ENCODE measurements at regions not wholly inside any gene's neighbourhood (a gene's known extent, or its start where the extent isn't known, plus 50 kb on each side); places are given as distances from the start of the nearest gene placed in this dataset.

GRCh38 chr12:94769047-94769420 is 118.7 kb upstream of the TMCC3 start (continued):
- TF ChIP-seq PBX3 (IDR thresholded peaks at IDR 0.05) = no peak
- no peak for TF ChIP-seq ZNF302 (CRISPR knock-in tag; IDR thresholded peaks at IDR 0.05)
- TF ChIP-seq HOXA7 (CRISPR knock-in tag; IDR thresholded peaks at IDR 0.05) = no peak
- TF ChIP-seq MYC (IDR thresholded peaks at IDR 0.05; ENCODE audit: borderline replicate concordance, low read length) = no peak
- no peak for TF ChIP-seq EHMT2 (IDR thresholded peaks at IDR 0.05; ENCODE audit: low read depth)
- TF ChIP-seq EP300 (IDR thresholded peaks at IDR 0.05) = no peak
- no peak for TF ChIP-seq FOSL2 (IDR thresholded peaks at IDR 0.05)
- TF ChIP-seq FOSL2 (CRISPR knock-in tag; IDR thresholded peaks at IDR 0.05) = no peak

GRCh38 chr12:94768398-94769046 is 118.2 kb upstream of the TMCC3 start:
- 78% methylated on average over 7 of the region's 7 CpGs for WGBS (ENCODE audit: missing lambda C conversion rate)
- POLR2A ChIA-PET = no interaction called here
- Histone ChIP-seq H3K9me3 (no peaks in the 10 kb centered on the region), H3K27ac (no peak overlapping the region), H3K4me1 (no peaks in the 10 kb centered on the region), H3K4me3 (no peak overlapping the region), H3K4me2 (no peak overlapping the region)
- ATAC-seq (no peak), FAIRE-seq (no peak), DNase-seq (ENCODE audit: low read depth in 1 of 2, low spot score in 1 of 2) (no peak)
- TF ChIP-seq POLR2A (IDR thresholded peaks at IDR 0.05; ENCODE audit: low read length) = no peak
- TF ChIP-seq ZNF302 (CRISPR knock-in tag; IDR thresholded peaks at IDR 0.05) = no peak
- no peak for TF ChIP-seq BHLHE40 (IDR thresholded peaks at IDR 0.05; ENCODE audit: low read depth, low read length)
- no peak for TF ChIP-seq MAX (IDR thresholded peaks at IDR 0.05)
- TF ChIP-seq FOXS1 (CRISPR knock-in tag; IDR thresholded peaks at IDR 0.05) = no peak
- no peak for TF ChIP-seq HOXB13 (CRISPR knock-in tag; IDR thresholded peaks at IDR 0.05; ENCODE audit: low read depth)
- TF ChIP-seq CBX8 (IDR thresholded peaks at IDR 0.05) = no peak
- no peak for TF ChIP-seq TFCP2L1 (CRISPR knock-in tag; IDR thresholded peaks at IDR 0.05)
- no peak for TF ChIP-seq PBX3 (IDR thresholded peaks at IDR 0.05)
- TF ChIP-seq, protein P1, sequence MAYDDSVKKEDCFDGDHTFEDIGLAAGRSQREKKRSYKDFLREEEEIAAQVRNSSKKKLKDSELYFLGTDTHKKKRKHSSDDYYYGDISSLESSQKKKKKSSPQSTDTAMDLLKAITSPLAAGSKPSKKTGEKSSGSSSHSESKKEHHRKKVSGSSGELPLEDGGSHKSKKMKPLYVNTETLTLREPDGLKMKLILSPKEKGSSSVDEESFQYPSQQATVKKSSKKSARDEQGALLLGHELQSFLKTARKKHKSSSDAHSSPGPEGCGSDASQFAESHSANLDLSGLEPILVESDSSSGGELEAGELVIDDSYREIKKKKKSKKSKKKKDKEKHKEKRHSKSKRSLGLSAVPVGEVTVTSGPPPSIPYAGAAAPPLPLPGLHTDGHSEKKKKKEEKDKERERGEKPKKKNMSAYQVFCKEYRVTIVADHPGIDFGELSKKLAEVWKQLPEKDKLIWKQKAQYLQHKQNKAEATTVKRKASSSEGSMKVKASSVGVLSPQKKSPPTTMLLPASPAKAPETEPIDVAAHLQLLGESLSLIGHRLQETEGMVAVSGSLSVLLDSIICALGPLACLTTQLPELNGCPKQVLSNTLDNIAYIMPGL (CRISPR knock-in tag; IDR thresholded peaks at IDR 0.05; ENCODE audit: borderline replicate concordance) = no peak
- no peak for TF ChIP-seq FOSB (CRISPR knock-in tag; IDR thresholded peaks at IDR 0.05)
- CTCF ChIA-PET = no interaction called here

DNA sequence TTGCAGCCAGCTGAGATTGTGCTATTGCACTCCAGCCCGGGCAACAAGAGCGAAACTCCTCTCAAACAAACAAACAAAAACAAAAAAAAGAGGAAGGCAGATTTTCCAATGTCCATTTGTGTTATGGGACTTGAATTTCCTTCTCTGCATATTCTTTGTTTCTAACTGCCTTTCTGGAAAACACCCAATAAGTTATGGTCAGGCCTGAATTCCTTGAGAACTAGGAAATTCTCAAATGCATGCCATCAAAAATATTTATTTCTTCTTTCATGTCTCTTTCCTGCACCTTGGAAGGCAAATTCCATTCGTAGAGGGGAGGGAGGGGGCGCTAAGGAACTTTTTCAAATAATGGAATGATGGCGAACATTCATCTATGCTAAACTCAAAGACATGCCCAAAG is 117.6 kb upstream of the TMCC3 start:
- H3K4me1 ChIP-seq = no peaks in the 10 kb centered on the region
- WGBS (ENCODE audit: missing lambda C conversion rate) = 48% methylated on average over 5 of the region's 5 CpGs
- no peak for ATAC-seq
- DNase-seq (ENCODE audit: low read depth in 1 of 2, low spot score in 1 of 2) = no peak
- H3K27ac ChIP-seq = no peak overlapping the region
- no peak for FAIRE-seq
- ChIA-PET CTCF (no interaction called here), POLR2A (no interaction called here)
- TF ChIP-seq TFCP2L1 (CRISPR knock-in tag; IDR thresholded peaks at IDR 0.05) = no peak
- TF ChIP-seq, protein P2, sequence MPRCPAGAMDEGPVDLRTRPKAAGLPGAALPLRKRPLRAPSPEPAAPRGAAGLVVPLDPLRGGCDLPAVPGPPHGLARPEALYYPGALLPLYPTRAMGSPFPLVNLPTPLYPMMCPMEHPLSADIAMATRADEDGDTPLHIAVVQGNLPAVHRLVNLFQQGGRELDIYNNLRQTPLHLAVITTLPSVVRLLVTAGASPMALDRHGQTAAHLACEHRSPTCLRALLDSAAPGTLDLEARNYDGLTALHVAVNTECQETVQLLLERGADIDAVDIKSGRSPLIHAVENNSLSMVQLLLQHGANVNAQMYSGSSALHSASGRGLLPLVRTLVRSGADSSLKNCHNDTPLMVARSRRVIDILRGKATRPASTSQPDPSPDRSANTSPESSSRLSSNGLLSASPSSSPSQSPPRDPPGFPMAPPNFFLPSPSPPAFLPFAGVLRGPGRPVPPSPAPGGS (IDR thresholded peaks at IDR 0.05) = no peak
- no peak for TF ChIP-seq NR3C1 (IDR thresholded peaks at IDR 0.05)
- TF ChIP-seq RAD21 (conservative IDR thresholded peaks at IDR 0.05 in 1 of 2, IDR thresholded peaks at IDR 0.05 in 1 of 2) = no peak
- no peak for TF ChIP-seq POLR2A (IDR thresholded peaks at IDR 0.05; ENCODE audit: low read length)
- no peak for TF ChIP-seq ZC3H11A (IDR thresholded peaks at IDR 0.05)
- H3K4me2 ChIP-seq = no peak overlapping the region
- H3K9me3 ChIP-seq = no peaks in the 10 kb centered on the region
- H3K4me3 ChIP-seq = no peak overlapping the region
